ENCODE measurements at regions not wholly inside any gene's neighbourhood (a gene's known extent, or its start where the extent isn't known, plus 50 kb on each side); places are given as distances from the start of the nearest gene placed in this dataset.

DNA sequence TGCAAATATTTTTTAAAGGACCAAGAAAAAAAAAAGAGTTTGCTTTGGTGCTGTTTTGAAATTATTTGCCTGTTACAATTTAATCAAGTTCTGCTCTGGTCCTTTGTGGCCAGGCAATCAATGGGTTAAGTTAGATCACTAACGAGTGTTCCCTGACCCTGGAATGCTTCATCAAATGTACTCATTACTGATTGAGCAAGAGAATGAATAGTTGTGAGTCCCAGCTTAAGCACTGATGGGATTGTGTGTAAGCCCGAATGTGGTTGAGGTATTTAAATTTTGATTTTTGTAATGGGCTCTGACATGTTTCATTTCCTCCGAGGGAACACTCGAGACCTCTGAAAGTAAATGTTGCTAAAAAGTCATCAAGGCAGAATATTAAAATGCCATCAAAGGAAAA is 699.1 kb downstream of the MCTP2 start:
- no peaks in the 10 kb centered on the region for H3F3A ChIP-seq (ENCODE audit: insufficient read depth, low read length)
- no peaks in the 10 kb centered on the region for H3K27me3 ChIP-seq (ENCODE audit: insufficient read depth, low read length)
- no peaks in the 10 kb centered on the region for H3K4me1 ChIP-seq (ENCODE audit: insufficient read depth, low read length, severe bottlenecking)
- H3K9me3 ChIP-seq (ENCODE audit: low read length), result no peaks in the 10 kb centered on the region
- H3K4me2 ChIP-seq (ENCODE audit: low read length), result no peak overlapping the region
- no peak overlapping the region for H2AFZ ChIP-seq (ENCODE audit: low read length)
- no peaks in the 10 kb centered on the region for H3K36me3 ChIP-seq (ENCODE audit: insufficient read depth, low read length)
- no peak overlapping the region for H3K27ac ChIP-seq (ENCODE audit: low read depth, low read length, poor library complexity, severe bottlenecking)
- no peak overlapping the region for H3K9ac ChIP-seq (ENCODE audit: low read length)
- no peaks in the 10 kb centered on the region for H3K79me2 ChIP-seq (ENCODE audit: insufficient read depth, low read length)
- TF ChIP-seq, protein P1, sequence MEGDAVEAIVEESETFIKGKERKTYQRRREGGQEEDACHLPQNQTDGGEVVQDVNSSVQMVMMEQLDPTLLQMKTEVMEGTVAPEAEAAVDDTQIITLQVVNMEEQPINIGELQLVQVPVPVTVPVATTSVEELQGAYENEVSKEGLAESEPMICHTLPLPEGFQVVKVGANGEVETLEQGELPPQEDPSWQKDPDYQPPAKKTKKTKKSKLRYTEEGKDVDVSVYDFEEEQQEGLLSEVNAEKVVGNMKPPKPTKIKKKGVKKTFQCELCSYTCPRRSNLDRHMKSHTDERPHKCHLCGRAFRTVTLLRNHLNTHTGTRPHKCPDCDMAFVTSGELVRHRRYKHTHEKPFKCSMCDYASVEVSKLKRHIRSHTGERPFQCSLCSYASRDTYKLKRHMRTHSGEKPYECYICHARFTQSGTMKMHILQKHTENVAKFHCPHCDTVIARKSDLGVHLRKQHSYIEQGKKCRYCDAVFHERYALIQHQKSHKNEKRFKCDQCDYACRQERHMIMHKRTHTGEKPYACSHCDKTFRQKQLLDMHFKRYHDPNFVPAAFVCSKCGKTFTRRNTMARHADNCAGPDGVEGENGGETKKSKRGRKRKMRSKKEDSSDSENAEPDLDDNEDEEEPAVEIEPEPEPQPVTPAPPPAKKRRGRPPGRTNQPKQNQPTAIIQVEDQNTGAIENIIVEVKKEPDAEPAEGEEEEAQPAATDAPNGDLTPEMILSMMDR (IDR thresholded peaks at IDR 0.05; ENCODE audit: low read length), result no peak
- no peak for TF ChIP-seq EZH2 (IDR thresholded peaks at IDR 0.05; ENCODE audit: borderline replicate concordance, low read length)
- H3K4me3 ChIP-seq (ENCODE audit: low read depth, low read length, poor library complexity, severe bottlenecking), result no peak overlapping the region
- H3K9me2 ChIP-seq (ENCODE audit: low read depth, low read length), result no peaks in the 10 kb centered on the region
- no peaks in the 10 kb centered on the region for H4K20me1 ChIP-seq (ENCODE audit: insufficient read depth, low read length)

DNA sequence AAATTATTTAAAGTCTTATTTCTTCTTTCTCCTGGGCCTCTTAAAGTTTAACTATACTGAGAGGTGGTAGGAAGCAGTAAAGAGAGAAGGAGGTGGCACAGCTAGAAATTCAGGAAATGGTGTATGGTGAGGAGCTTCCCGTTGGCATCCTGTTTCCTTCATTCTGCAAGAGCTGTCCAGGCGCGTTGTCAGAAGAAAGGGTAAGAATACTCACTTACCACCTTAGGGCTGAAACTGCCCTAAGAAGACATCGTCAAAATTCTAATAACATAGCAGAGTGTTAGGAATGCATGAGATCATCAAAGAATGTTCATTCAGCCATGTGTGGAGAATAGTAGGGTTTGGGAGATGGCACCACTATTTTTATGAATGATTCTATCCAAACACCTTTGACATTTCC is 699.6 kb downstream of the MCTP2 start:
- H3K27me3 ChIP-seq (ENCODE audit: insufficient read depth, low read length), result no peaks in the 10 kb centered on the region
- no peaks in the 10 kb centered on the region for H3K9me3 ChIP-seq (ENCODE audit: low read length)
- no peaks in the 10 kb centered on the region for H3K79me2 ChIP-seq (ENCODE audit: insufficient read depth, low read length)
- no peak overlapping the region for H3K9ac ChIP-seq (ENCODE audit: low read length)
- no peaks in the 10 kb centered on the region for H3F3A ChIP-seq (ENCODE audit: insufficient read depth, low read length)
- H3K9me2 ChIP-seq (ENCODE audit: low read depth, low read length), result no peaks in the 10 kb centered on the region
- no peak for TF ChIP-seq EZH2 (IDR thresholded peaks at IDR 0.05; ENCODE audit: borderline replicate concordance, low read length)
- TF ChIP-seq, protein P1 (IDR thresholded peaks at IDR 0.05; ENCODE audit: low read length), result no peak
- H3K4me1 ChIP-seq (ENCODE audit: insufficient read depth, low read length, severe bottlenecking), result no peaks in the 10 kb centered on the region
- H3K4me3 ChIP-seq (ENCODE audit: low read depth, low read length, poor library complexity, severe bottlenecking), result no peak overlapping the region
- H2AFZ ChIP-seq (ENCODE audit: low read length), result no peak overlapping the region
- no peaks in the 10 kb centered on the region for H4K20me1 ChIP-seq (ENCODE audit: insufficient read depth, low read length)
- no peak overlapping the region for H3K27ac ChIP-seq (ENCODE audit: low read depth, low read length, poor library complexity, severe bottlenecking)
- no peak overlapping the region for H3K4me2 ChIP-seq (ENCODE audit: low read length)
- no peaks in the 10 kb centered on the region for H3K36me3 ChIP-seq (ENCODE audit: insufficient read depth, low read length)

DNA sequence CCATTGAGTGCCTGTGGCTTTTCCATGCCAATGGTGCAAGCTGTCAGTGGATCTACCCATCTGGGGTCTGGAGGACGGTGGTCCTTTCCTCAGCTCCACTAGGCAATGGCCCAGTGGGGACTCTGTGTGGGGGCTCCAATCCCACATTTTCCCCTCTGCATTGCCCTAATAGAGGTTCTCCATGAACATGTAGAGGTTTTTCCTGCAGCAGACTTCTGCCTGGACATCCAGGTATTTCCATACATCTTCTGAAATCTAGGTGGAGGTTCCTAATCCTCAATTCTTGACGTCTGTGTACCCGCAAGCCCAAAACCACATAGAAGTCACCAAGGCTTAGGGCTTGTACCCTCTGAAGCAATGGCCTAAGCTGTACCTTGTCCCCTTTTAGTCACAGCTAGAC is 703.1 kb downstream of the MCTP2 start:
- TF ChIP-seq, protein P1 (IDR thresholded peaks at IDR 0.05; ENCODE audit: low read length), result no peak
- TF ChIP-seq EZH2 (IDR thresholded peaks at IDR 0.05; ENCODE audit: borderline replicate concordance, low read length), result no peak
- Histone ChIP-seq H2AFZ (ENCODE audit: low read length) (no peak overlapping the region), H3K79me2 (ENCODE audit: insufficient read depth, low read length) (no peaks in the 10 kb centered on the region), H3K36me3 (ENCODE audit: insufficient read depth, low read length) (no peaks in the 10 kb centered on the region), H4K20me1 (ENCODE audit: insufficient read depth, low read length) (no peaks in the 10 kb centered on the region), H3K27ac (ENCODE audit: low read depth, low read length, poor library complexity, severe bottlenecking) (no peak overlapping the region), H3K9me3 (ENCODE audit: low read length) (no peaks in the 10 kb centered on the region), H3K4me3 (ENCODE audit: low read depth, low read length, poor library complexity, severe bottlenecking) (no peak overlapping the region), H3F3A (ENCODE audit: insufficient read depth, low read length) (no peaks in the 10 kb centered on the region), H3K4me1 (ENCODE audit: insufficient read depth, low read length, severe bottlenecking) (no peaks in the 10 kb centered on the region), H3K9me2 (ENCODE audit: low read depth, low read length) (no peaks in the 10 kb centered on the region), H3K4me2 (ENCODE audit: low read length) (no peak overlapping the region), H3K9ac (ENCODE audit: low read length) (no peak overlapping the region), H3K27me3 (ENCODE audit: insufficient read depth, low read length) (no peaks in the 10 kb centered on the region)
